LNCaP clone FGC (cell line): ENCODE measurements at regions not wholly inside any gene's neighbourhood (a gene's known extent, or its start where the extent isn't known, plus 50 kb on each side); places are given as distances from the start of the nearest gene placed in this dataset.

Experiments used
- DNase-seq: peaks from one replicate; pipeline ENCODE4 v3.0.0-alpha.2; 2011; ENCODE audit warnings: low read depth
- H3K4me3 ChIP-seq: 2 replicates; pipeline ENCODE4 v1.5.1; 2011; ENCODE audit warnings: mild to moderate bottlenecking, low read depth, low read length, control low read depth
- CTCF ChIP-seq: IDR thresholded peaks from 2 replicates; pipeline ENCODE4 v1.5.1; 2012; ENCODE audit warnings: mild to moderate bottlenecking; ENCODE audit not compliant: control insufficient read depth, insufficient read depth; ENCODE audit errors: extremely low read depth

- H3K4me3 ChIP-seq: no peak overlapping the region
- no peak for TF ChIP-seq CTCF
- peak; percentile 21 for DNase-seq
These were observed 120.8 kb upstream of the CDCA7L start for GRCh38 chr7:22066522-22066921.

GRCh38 chr7:22064816-22065215 is 119.1 kb upstream of the CDCA7L start:
- no peak for DNase-seq
- no peak overlapping the region for H3K4me3 ChIP-seq
- TF ChIP-seq CTCF: no peak

- no peak overlapping the region for H3K4me3 ChIP-seq
- no peak for DNase-seq
- no peak for TF ChIP-seq CTCF
These were observed 116.1 kb upstream of the CDCA7L start for GRCh38 chr7:22061775-22062174.

DNA sequence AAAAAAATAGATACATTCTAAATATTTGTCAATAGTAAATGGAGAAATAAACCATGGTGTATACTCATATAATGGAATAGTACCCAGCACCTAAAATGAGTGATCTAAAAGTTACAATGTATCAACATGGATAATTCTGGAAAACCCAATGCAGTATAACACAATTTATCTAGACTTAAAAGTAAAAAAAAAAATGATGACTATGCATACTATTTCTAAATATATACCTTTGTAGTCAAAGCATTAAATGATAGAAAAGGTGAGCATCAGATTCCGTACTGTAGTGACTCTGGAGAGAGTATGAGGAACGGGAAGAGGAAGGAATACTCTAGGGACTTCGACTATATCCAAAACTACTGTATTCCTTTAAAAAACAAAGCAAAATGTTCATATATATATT is 115.2 kb upstream of the CDCA7L start:
- H3K4me3 ChIP-seq: no peak overlapping the region
- TF ChIP-seq CTCF: no peak
- DNase-seq: no peak

- no peak for DNase-seq
- no peak overlapping the region for H3K4me3 ChIP-seq
- TF ChIP-seq CTCF: no peak
These were observed 114.5 kb upstream of the CDCA7L start for GRCh38 chr7:22060197-22060596.

DNA sequence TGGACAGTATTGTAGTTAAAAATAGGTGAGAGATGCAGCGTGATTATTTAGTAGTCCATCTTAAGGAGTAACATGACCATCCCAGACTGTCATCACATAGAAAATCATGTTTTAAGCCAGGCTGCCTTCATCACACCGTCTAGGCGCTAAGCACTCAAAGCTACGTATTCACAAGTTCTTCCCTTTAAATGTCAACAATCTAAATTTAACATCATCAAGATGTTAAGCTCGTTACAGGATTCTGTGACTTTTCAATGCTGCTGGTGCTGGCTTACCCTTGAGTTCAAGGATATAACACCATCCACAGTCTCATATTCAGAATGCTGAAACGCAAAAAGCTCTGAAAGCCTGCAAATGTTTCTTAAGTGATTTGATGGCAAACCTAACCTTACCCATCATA is 109.5 kb upstream of the CDCA7L start:
- DNase-seq: no peak
- H3K4me3 ChIP-seq: no peak overlapping the region
- TF ChIP-seq CTCF: no peak

DNA sequence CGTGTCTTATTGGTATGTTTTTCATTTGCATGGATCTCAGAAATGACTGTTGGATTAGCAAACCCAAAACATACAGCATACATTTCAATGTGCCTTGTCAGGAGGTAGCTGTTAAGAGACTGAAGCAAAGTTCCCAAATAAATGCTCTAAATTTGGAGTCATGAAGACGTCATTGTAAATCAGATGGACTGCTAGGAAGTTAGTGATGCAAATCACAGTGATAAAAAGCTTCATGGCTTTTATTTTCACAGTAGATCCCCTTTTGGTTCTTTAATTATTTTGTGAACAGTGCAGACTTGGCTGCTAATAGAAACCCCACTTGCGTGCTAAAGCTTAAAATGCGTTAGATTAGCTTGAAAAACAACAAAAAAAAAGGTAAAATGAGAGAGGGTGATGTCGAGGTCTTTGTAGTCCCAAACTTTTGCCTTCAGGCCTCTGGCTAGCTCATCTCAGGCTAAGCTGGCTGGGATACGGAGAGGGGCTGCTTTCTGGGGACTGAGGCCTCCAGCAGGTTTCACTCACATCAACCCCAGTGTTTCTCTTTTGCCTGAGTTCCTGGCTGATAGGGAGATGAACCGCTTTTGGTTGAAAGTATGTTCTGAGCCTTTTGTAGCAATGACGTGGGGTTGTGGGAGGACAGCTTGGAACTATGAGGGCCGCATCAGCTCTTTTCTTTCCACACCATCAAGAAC is 107.1 kb upstream of the CDCA7L start:
- no peak for TF ChIP-seq CTCF
- no peak overlapping the region for H3K4me3 ChIP-seq

More for the DNA sequence above, 107.1 kb upstream of the CDCA7L start:
- DNase-seq: no peak
